Esophagus (tissue), 2 donors: ENCODE measurements at regions not wholly inside any gene's neighbourhood (a gene's known extent, or its start where the extent isn't known, plus 50 kb on each side); places are given as distances from the start of the nearest gene placed in this dataset.

Experiments
- H3K27ac ChIP-seq, 2 donors: one replicate each; pipeline ENCODE4 v1.5.1; 2013; ENCODE audit warnings: low read depth in 2 of 2, mild to moderate bottlenecking in 2 of 2, inconsistent platforms in 1 of 2, low read length in 1 of 2, moderate library complexity in 1 of 2
- H3K27me3 ChIP-seq, 2 donors: one replicate each; pipeline ENCODE4 v1.6.1; 2013; ENCODE audit warnings: low read length in 2 of 2, control low read depth in 1 of 2, mild to moderate bottlenecking in 1 of 2; ENCODE audit not compliant: insufficient read depth in 2 of 2, control insufficient read depth in 1 of 2
- H3K36me3 ChIP-seq, 2 donors: one replicate each; pipeline ENCODE4 v1.6.1; 2013; ENCODE audit warnings: low read length in 1 of 2; ENCODE audit not compliant: control insufficient read depth in 2 of 2, insufficient read depth in 2 of 2
- H3K4me1 ChIP-seq, 2 donors: one replicate each; pipeline ENCODE4 v1.6.1; 2013; ENCODE audit warnings: low read length in 1 of 2; ENCODE audit not compliant: control insufficient read depth in 2 of 2, insufficient read depth in 2 of 2
- H3K4me3 ChIP-seq, 2 donors: one replicate each; pipeline ENCODE4 v1.5.1; 2013; ENCODE audit warnings: low read length in 2 of 2, mild to moderate bottlenecking in 2 of 2, low read depth in 1 of 2, moderate library complexity in 1 of 2
- H3K9me3 ChIP-seq, 2 donors: one replicate each; pipeline ENCODE4 v1.6.1; 2013; ENCODE audit warnings: mild to moderate bottlenecking in 2 of 2, low read depth in 1 of 2, low read length in 1 of 2, moderate library complexity in 1 of 2; ENCODE audit not compliant: control insufficient read depth in 2 of 2, insufficient read depth in 1 of 2
- WGBS, 2 donors: extraction: QIAGEN DNeasy Blood & Tissue Kit; methylation state at CpG; one replicate each; pipeline ENCODE4 v1.1.7; 2013; 5-methylcytosine and 5-hydroxymethylcytosine counted together
- donor health status: healthy with polysubstance abuse.
- donor health status: Bipolar disorder and iron deficiency.

DNA sequence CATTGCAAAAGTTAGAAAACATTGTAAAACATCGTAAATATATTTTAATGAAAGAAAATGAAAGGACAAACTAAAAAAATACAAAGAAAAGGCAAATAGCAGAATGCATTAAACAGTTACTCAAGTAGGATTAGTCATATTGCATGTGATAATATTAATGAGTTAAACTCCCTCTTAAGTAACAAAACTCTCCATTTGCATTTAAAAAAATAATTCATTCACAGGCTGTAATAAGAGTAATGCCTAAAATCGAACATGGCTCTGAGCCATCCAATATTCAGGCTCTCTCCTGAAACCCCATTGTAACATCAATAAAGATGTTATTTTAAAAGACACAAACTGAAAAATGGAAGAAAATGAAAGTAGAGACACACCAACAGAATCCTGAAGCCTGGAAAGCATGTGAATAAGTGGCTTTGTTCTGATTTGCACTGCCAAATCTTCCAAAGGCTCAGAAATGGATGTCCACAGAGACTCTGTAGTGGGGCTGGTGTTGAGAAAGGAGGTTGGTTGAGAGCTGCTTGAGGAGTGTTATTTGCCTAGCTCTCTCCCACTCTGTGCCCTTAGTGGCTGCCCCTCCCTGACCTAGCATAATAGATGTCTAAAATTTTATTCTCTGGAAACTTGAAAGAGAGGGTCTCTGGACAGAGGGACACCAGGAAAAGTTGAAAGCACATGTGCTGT is 268.3 kb upstream of the MEOX2 start:
- no peaks in the 10 kb centered on the region for H3K9me3 ChIP-seq
- no peak overlapping the region for H3K4me3 ChIP-seq
- H3K36me3 ChIP-seq = no peaks in the 10 kb centered on the region
- no peak overlapping the region for H3K27ac ChIP-seq
- WGBS, 2 donors = 82 to 83% methylated on average over 2 of the region's 2 CpGs
- no peaks in the 10 kb centered on the region for H3K4me1 ChIP-seq
- H3K27me3 ChIP-seq = no peaks in the 10 kb centered on the region

DNA sequence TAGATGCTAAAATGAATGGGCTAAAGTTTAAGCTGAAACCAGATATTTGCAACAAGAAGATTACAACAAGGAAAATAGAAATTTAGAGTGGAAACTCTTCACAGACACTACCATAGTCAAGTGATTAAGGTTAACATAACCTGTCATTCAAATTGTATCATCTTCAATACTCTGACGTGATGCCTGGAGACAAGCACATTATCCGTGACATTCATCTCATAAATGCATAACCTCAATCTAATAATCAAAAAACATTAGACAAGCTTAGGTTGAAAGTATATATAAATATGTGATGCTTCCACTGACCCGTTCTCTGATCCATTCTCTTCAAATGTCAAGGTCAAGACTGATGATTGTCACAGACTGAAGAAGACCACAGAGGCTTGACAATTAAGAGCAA is 263.8 kb upstream of the MEOX2 start:
- 81 to 90% methylated on average over 3 of the region's 3 CpGs for WGBS, 2 donors
- Histone ChIP-seq H3K9me3 (no peaks in the 10 kb centered on the region), H3K36me3 (no peaks in the 10 kb centered on the region), H3K4me3 (no peak overlapping the region), H3K27me3 (no peaks in the 10 kb centered on the region), H3K27ac (no peak overlapping the region), H3K4me1 (no peaks in the 10 kb centered on the region)

- Histone ChIP-seq H3K27me3 (no peaks in the 10 kb centered on the region), H3K4me1 (no peaks in the 10 kb centered on the region), H3K27ac (no peak overlapping the region), H3K9me3 (no peaks in the 10 kb centered on the region), H3K4me3 (no peak overlapping the region), H3K36me3 (no peaks in the 10 kb centered on the region)
- 66 to 67% methylated on average over 2 of the region's 2 CpGs for WGBS, 2 donors
These were observed 261.3 kb upstream of the MEOX2 start for GRCh38 chr7:15947754-15948153.

GRCh38 chr7:15938115-15938514 is 251.6 kb upstream of the MEOX2 start:
- Histone ChIP-seq H3K4me3 (no peak overlapping the region), H3K27ac (no peak overlapping the region), H3K9me3 (no peaks in the 10 kb centered on the region), H3K27me3 (no peaks in the 10 kb centered on the region), H3K4me1 (no peaks in the 10 kb centered on the region), H3K36me3 (no peaks in the 10 kb centered on the region)

DNA sequence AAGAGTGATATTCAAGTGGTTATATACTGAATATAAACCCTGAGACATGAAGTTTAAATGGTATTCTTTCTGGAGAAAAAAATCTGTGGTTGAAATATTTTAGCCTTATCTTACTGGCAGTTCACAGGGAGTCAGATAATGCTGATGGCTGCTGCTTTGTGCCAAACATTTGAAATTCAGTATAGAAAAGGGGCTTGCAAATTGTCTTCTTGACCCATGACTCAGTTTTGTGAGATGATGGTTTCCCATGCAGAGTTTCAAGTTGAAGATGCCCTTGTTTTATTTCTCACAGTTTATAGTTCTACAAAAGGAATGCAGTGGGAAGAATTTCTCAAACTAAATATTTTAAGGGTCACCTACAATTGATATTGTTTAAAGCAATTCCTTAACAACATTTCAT is 251.1 kb upstream of the MEOX2 start:
- no peak overlapping the region for H3K27ac ChIP-seq

DNA sequence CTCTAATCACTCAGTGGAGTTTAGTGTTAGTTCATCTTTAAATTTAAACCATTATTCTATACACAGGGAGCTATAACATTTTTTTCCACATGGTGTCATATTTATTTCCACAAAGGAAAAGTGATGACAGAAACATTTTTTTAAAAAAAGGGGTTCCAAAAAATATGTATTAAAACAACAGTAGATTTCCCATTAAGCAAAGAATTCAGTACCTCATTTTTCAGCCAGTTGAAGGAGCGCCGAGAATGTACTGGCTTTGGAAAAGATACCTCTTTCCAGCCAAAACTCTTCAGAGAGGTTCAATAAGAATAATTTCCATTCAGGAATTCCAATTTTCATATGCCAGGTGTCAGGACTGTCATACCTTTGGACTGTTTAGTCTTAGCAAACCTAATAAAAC is 250.5 kb upstream of the MEOX2 start:
- Histone ChIP-seq H3K9me3 (no peaks in the 10 kb centered on the region), H3K27me3 (no peaks in the 10 kb centered on the region), H3K27ac (no peak overlapping the region), H3K4me3 (no peak overlapping the region), H3K36me3 (no peaks in the 10 kb centered on the region), H3K4me1 (no peaks in the 10 kb centered on the region)
- WGBS, 2 donors = 73 to 81% methylated on average over 2 of the region's 2 CpGs

More for the DNA sequence above, 251.1 kb upstream of the MEOX2 start:
- no peaks in the 10 kb centered on the region for H3K36me3 ChIP-seq
- H3K4me1 ChIP-seq = no peaks in the 10 kb centered on the region
- H3K27me3 ChIP-seq = no peaks in the 10 kb centered on the region
- H3K9me3 ChIP-seq = no peaks in the 10 kb centered on the region
- no peak overlapping the region for H3K4me3 ChIP-seq

- H3K27ac ChIP-seq = no peak overlapping the region
These were observed 245.8 kb upstream of the MEOX2 start for GRCh38 chr7:15932318-15932717.

DNA sequence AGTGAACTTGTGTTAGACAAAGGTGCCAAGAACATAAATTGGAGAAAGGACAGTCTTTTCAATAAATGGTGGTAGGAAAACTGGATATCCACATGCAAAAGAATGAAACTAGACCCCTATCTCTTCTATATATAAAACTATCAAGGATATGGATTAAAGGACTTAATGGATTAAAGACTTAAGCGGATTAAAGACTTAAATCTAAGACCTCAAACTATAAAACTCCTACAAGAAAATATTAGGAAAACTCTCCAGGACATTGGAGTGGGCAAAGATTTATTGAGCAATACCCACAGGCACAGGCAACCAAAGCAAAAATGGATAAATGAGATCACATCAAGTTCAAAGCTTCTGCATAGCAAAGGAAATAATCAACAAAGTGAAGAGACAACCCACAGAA is 242.9 kb upstream of the MEOX2 start:
- H3K36me3 ChIP-seq = no peaks in the 10 kb centered on the region
- H3K27me3 ChIP-seq = no peaks in the 10 kb centered on the region
- WGBS, 2 donors = 72 to 83% methylated on average over 1 of the region's 1 CpG
- H3K27ac ChIP-seq = no peak overlapping the region
- H3K4me1 ChIP-seq = no peaks in the 10 kb centered on the region
- no peaks in the 10 kb centered on the region for H3K9me3 ChIP-seq
- no peak overlapping the region for H3K4me3 ChIP-seq

More at GRCh38 chr7:15932318-15932717, 245.8 kb upstream of the MEOX2 start:
- no peaks in the 10 kb centered on the region for H3K4me1 ChIP-seq
- H3K4me3 ChIP-seq = no peak overlapping the region
- WGBS, 2 donors = 67 to 74% methylated on average over 1 of the region's 1 CpG
- no peaks in the 10 kb centered on the region for H3K36me3 ChIP-seq
- no peaks in the 10 kb centered on the region for H3K27me3 ChIP-seq
- no peaks in the 10 kb centered on the region for H3K9me3 ChIP-seq

- no peaks in the 10 kb centered on the region for H3K9me3 ChIP-seq
- H3K36me3 ChIP-seq = no peaks in the 10 kb centered on the region
- no peak overlapping the region for H3K4me3 ChIP-seq
- no peaks in the 10 kb centered on the region for H3K4me1 ChIP-seq
- no peak overlapping the region for H3K27ac ChIP-seq
- no peaks in the 10 kb centered on the region for H3K27me3 ChIP-seq
- WGBS, 2 donors = 73 to 90% methylated on average over 1 of the region's 1 CpG
These were observed 239.1 kb upstream of the MEOX2 start for GRCh38 chr7:15925608-15926007.

DNA sequence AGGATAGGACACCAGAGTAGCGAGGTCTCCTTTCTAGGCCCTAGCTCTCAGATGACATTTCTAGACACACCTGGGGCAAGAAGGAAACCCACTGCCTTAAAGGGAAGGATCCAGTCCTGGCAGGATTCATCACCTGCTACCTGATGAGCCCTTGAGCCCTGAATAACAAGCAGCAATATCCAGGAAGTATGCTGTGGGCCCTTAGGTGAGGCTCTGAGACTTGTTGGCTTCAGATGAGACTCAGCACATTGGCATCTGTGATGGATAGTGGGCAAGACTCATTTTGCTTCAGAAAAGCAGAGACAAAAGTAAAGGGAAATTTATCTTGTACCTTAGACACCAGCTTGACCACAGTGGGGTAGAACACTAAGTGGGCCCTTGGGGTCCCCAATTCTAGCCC is 238.4 kb upstream of the MEOX2 start:
- H3K4me1 ChIP-seq = no peaks in the 10 kb centered on the region

More for the DNA sequence above, 238.4 kb upstream of the MEOX2 start:
- Histone ChIP-seq H3K27me3 (no peaks in the 10 kb centered on the region), H3K4me3 (no peak overlapping the region), H3K9me3 (no peaks in the 10 kb centered on the region), H3K36me3 (no peaks in the 10 kb centered on the region), H3K27ac (no peak overlapping the region)
- WGBS, 2 donors = 89 to 98% methylated on average over 1 of the region's 1 CpG
